ENCODE measurements at regions not wholly inside any gene's neighbourhood (a gene's known extent, or its start where the extent isn't known, plus 50 kb on each side); places are given as distances from the start of the nearest gene placed in this dataset.
A peak's percentile ranks its signal among the peaks of the same experiment; 100 is the strongest.
"Not testable (repeated sequence)": the region's sequence is repeated elsewhere in the genome, so short reads cannot be mapped to it uniquely, and the experiment has no call there.

DNA sequence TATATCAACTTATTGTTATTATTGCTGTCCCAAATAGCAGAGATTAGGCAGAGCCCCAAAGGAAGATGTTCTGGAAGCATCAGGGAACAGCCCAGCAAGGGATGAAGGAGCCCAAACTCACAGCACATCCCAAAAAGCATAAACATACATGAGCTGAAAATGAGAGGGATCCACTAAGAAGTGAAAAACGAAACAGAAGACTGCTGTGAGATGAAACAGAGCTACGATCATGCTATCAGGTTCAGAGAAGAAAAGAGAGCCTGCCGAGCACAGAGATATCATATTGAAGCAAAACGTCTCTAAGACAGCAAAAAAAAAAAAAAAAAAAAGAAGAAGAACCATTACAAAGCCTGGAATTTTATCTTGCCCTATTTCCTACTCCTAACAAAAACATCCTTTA, 127.3 kb downstream of the ZNF608 start:
- 60 to 96% (median 83%) methylated on average over 2 to 4 of the region's 4 CpGs for WGBS, 10 experiments
- in situ Hi-C loops (cut with MboI; ENCODE audit: low pct_unique_long_range_greater_than_20kb in 2 of 9, low sequenced_read_pairs in 9 of 9, unreplicated experiment in 9 of 9), result no loop called here
- Histone ChIP-seq H3K4me1 (replicated peaks in 1 of 2) (peaks cover 7 to 10% of the 10 kb centered on the region in 2 donors), H3K27ac (no peak overlapping the region), H3K4me3 (no peak overlapping the region)
- ATAC-seq (replicated peaks in 6 of 8), result no peak

DNA sequence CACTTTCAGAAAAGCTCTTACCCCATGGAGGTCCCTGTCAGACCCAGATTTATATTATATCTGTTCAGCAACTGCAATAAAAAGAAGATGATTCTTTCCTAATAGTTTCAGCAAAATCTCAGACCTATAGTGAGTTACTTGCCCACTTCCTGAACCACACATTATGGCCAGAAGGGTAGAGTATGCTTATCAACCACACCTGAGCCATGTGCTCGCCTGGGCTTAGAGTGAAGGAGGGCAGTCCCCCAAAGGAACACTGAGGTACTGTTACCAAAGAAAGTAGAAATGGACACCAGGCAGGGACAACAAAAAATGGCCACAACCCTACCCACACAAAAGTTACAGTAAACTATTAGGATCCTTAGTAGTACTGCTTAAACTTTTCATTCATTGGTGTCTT, 128.7 kb downstream of the ZNF608 start:
- peaks cover 7 to 10% of the 10 kb centered on the region in 2 donors for H3K4me1 ChIP-seq (replicated peaks in 1 of 2)
- H3K27ac ChIP-seq, result no peak overlapping the region
- H3K4me3 ChIP-seq, result no peak overlapping the region
- WGBS, 10 experiments, result 80 to 100% (median 100%) methylated on average over 1 of the region's 1 CpG; no CpG with 5 or more reads in 5 of the 10 experiments
- no peak for ATAC-seq (replicated peaks in 6 of 8)
- in situ Hi-C loops (cut with MboI; ENCODE audit: low pct_unique_long_range_greater_than_20kb in 2 of 9, low sequenced_read_pairs in 9 of 9, unreplicated experiment in 9 of 9), result no loop called here

DNA sequence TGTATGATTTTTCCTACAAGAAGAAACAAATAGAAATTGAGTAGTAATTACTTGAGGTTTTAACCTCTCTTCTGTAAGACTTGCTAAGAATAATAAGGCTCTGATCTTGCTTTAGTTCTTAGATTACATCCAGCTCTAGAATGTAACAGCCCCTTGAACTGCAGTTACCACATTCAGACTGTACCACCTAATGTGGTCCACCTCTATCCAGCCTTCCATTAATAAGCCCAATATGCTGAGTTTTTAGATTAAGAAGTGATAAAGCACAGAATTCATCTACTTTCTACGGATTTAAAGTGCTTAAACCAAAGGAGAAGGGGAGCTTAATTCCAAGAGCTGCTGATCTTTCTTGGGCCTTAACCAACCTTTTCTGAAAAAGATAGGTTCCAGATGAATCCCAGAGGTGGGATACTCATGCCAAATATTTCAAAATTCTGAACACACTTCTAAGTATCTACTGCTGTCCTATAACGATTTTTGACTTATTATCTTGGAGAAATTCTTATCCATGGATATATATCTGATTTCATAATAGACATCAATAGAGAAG, 131.5 kb downstream of the ZNF608 start:
- ATAC-seq (replicated peaks in 6 of 8), result no peak
- H3K27ac ChIP-seq, result no peak overlapping the region
- in situ Hi-C loops (cut with MboI; ENCODE audit: low pct_unique_long_range_greater_than_20kb in 2 of 9, low sequenced_read_pairs in 9 of 9, unreplicated experiment in 9 of 9), result no loop called here
- H3K4me3 ChIP-seq, result no peak overlapping the region
- peaks cover 7 to 15% of the 10 kb centered on the region in 2 donors for H3K4me1 ChIP-seq (replicated peaks in 1 of 2)
- 0 to 89% (median 79%) methylated on average over 1 to 2 of the region's 2 CpGs; no CpG with 5 or more reads in 3 of the 10 experiments for WGBS, 10 experiments

DNA sequence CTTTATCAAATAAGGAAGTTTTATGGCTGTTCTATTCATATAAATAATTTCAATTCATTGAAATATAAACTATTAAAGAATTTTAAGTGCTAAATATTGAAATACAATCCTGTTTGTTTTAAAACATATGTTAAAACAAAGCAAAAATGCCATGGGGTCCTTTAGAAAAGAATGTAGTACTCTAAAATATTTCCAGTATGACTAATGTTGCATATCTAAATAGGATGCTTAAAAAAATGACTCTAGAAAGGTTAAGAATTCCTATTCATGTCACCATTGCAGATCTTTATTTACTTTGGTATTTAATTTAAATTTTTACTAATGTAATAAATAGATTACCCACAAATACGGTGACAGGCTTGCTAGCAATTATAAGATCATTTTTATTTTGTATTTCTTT, 132.3 kb downstream of the ZNF608 start:
- Histone ChIP-seq H3K27ac (no peak overlapping the region), H3K4me3 (no peak overlapping the region), H3K4me1 (replicated peaks in 1 of 2) (peaks cover 7 to 15% of the 10 kb centered on the region in 2 donors)
- in situ Hi-C loops (cut with MboI; ENCODE audit: low pct_unique_long_range_greater_than_20kb in 2 of 9, low sequenced_read_pairs in 9 of 9, unreplicated experiment in 9 of 9), result no loop called here
- WGBS, 10 experiments, result 0 to 100% (median 21%) methylated on average over 1 of the region's 1 CpG
- no peak for ATAC-seq (replicated peaks in 6 of 8)

DNA sequence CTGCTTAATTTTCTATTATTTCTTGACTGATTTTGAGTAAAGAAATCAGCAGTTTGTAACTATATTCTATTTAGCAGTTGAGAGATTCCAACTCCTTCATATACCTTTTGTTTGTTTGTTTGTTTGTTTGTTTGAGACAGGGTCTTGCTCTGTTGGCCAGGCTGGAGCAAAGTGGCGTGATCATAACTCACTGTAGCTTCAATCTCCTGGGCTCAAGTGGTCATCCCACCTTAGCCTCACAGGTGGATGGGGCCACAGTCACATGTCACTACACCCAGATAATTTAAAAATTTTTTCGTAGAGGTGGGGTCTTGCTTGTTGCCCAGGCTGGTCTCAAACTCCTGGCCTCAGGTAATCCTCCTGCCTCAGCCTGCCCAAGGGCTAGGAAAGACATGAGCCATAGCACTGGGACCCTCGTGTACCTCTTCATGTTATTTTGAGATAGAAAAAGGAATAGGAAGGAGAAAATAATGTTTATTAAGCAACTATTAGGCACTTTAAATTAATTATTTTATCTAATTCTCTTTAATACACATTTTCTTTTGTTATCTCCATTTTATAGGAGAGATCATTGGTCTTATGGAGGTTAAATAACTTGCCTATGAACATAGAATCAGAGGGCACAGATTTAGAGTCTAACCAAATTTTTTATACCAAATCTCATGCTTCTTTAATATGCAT, 133.0 kb downstream of the ZNF608 start:
- ATAC-seq (replicated peaks in 6 of 8), result no peak
- Histone ChIP-seq H3K4me3 (no peak overlapping the region), H3K4me1 (replicated peaks in 1 of 2) (peaks cover 7 to 15% of the 10 kb centered on the region in 2 donors), H3K27ac (no peak overlapping the region)
- in situ Hi-C loops (cut with MboI; ENCODE audit: low pct_unique_long_range_greater_than_20kb in 2 of 9, low sequenced_read_pairs in 9 of 9, unreplicated experiment in 9 of 9), result no loop called here
- WGBS, 10 experiments, result 31 to 100% (median 100%) methylated on average over 1 to 3 of the region's 3 CpGs; no CpG with 5 or more reads in 1 of the 10 experiments

DNA sequence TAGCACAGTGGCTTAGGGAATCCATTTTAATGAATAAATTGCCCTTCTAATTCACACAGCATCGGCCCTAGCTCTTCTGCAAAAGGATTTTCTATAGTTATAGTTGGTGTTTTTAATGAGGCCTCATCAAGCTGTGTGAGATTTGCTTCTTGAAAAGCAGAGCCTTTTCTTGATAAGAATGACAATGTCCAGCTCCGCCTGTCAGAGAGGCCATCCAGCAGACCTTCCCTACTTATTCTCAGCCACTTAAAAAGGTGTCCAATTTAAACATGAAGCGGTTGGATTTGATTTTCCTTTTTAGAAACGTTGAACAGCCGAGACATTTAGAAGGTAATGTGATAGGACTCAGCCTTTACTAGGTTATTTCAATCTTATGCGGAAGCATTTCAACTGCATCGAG, 134.4 kb downstream of the ZNF608 start:
- ATAC-seq (replicated peaks in 6 of 8), result no peak
- in situ Hi-C loops (cut with MboI; ENCODE audit: low pct_unique_long_range_greater_than_20kb in 2 of 9, low sequenced_read_pairs in 9 of 9, unreplicated experiment in 9 of 9), result no loop called here
- H3K27ac ChIP-seq, result no peak overlapping the region
- peaks cover 7 to 15% of the 10 kb centered on the region in 2 donors for H3K4me1 ChIP-seq (replicated peaks in 1 of 2)
- no peak overlapping the region for H3K4me3 ChIP-seq
- WGBS, 10 experiments, result 60 to 100% (median 84%) methylated on average over 1 to 6 of the region's 7 CpGs

DNA sequence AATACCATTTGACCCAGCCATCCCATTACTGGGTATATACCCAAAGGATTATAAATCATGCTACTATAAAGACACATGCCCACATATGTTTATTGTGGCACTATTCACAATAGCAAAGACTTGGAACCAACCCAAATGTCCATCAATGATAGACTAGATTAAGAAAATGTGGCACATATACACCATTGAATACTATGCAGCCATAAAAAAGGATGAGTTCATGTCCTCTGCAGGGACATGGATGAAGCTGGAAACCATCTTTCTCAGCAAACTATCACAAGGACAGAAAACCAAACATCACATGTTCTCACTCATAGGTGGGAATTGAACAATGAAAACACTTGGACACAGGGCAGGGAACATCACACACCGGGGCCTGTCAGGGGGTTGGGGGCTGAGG, 135.2 kb downstream of the ZNF608 start:
- H3K27ac ChIP-seq; in situ Hi-C loops (cut with MboI; ENCODE audit: low pct_unique_long_range_greater_than_20kb in 2 of 9, low sequenced_read_pairs in 9 of 9, unreplicated experiment in 9 of 9); H3K4me3 ChIP-seq; ATAC-seq (replicated peaks in 6 of 8): not testable (repeated sequence)
- peaks cover 3 to 13% of the 10 kb centered on the region in 2 donors for H3K4me1 ChIP-seq (replicated peaks in 1 of 2)
- 80% methylated on average over 1 of the region's 1 CpG; no CpG with 5 or more reads in 9 of the 10 experiments for WGBS, 10 experiments

DNA sequence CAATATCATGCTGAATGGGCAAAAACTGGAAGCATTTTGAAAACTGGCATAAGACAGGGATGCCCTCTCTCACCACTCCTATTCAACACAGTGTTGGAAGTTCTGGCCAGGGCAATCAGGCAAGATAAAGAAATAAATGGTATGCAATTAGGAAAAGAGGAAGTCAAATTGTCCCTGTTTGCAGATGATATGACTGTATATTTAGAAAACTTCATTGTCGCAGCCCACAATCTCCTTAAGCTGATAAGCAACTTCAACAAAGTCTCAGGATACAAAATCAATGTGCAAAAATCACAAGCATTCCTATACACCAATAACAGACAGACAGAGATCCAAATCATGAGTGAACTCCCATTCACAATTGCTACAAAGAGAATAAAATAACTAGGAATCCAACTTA, 136.8 kb downstream of the ZNF608 start:
- WGBS, 10 experiments, result 57 to 100% (median 100%) methylated on average over 1 of the region's 1 CpG; no CpG with 5 or more reads in 2 of the 10 experiments
- H3K27ac ChIP-seq; in situ Hi-C loops (cut with MboI; ENCODE audit: low pct_unique_long_range_greater_than_20kb in 2 of 9, low sequenced_read_pairs in 9 of 9, unreplicated experiment in 9 of 9); ATAC-seq (replicated peaks in 6 of 8); H3K4me3 ChIP-seq: not testable (repeated sequence)
- H3K4me1 ChIP-seq (replicated peaks in 1 of 2), result peaks cover 5 to 26% of the 10 kb centered on the region in 2 donors

DNA sequence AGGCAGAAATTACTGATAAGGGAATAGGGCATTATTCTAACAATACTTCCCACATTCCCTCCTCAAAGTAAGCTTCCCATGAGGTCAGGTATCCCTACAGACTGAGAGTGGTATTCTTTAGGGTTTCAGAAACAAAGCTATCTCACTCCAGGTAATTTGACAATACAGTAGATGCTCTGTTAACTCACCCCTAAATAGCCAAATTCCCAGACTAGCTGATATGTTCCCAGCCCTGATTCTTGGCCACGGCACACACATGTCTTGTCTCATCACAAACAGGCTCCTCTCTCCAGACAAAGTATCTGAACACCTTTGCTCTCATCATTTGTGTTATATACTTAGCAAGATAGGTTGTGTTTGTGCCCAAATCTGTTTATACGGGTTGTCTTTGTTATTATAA, 139.9 kb downstream of the ZNF608 start:
- no peak for ATAC-seq (replicated peaks in 6 of 8)
- Histone ChIP-seq H3K27ac (no peak overlapping the region), H3K4me3 (no peak overlapping the region), H3K4me1 (replicated peaks in 1 of 2) (peaks cover 13 to 29% of the 10 kb centered on the region in 2 donors)
- 63 to 100% (median 100%) methylated on average over 1 to 2 of the region's 2 CpGs; no CpG with 5 or more reads in 4 of the 10 experiments for WGBS, 10 experiments
- in situ Hi-C loops (cut with MboI; ENCODE audit: low pct_unique_long_range_greater_than_20kb in 2 of 9, low sequenced_read_pairs in 9 of 9, unreplicated experiment in 9 of 9), result no loop called here

DNA sequence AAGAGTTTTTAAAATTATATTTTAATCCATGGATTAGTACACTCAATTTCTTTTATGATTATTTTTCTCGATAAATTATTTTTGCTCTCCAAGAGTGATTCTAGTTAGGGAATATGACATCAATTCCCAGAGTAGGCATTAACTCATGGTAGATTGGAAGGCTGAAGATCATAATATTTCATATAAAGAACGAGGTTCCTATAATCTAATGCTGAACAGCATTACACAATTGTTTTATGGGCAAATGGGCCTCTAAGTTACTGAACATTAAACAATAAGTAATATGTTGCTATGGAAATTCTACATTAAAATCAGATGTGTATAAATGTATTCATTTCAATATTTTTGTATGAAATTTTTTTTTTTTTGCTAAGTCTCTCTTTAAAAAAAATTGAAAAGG, 140.3 kb downstream of the ZNF608 start:
- peaks cover 13 to 29% of the 10 kb centered on the region in 2 donors for H3K4me1 ChIP-seq (replicated peaks in 1 of 2)
- H3K4me3 ChIP-seq, result no peak overlapping the region
- WGBS, 10 experiments, result 19 to 95% (median 71%) methylated on average over 1 to 2 of the region's 2 CpGs; no CpG with 5 or more reads in 1 of the 10 experiments
- in situ Hi-C loops (cut with MboI; ENCODE audit: low pct_unique_long_range_greater_than_20kb in 2 of 9, low sequenced_read_pairs in 9 of 9, unreplicated experiment in 9 of 9), result no loop called here
- no peak for ATAC-seq (replicated peaks in 6 of 8)
- no peak overlapping the region for H3K27ac ChIP-seq

DNA sequence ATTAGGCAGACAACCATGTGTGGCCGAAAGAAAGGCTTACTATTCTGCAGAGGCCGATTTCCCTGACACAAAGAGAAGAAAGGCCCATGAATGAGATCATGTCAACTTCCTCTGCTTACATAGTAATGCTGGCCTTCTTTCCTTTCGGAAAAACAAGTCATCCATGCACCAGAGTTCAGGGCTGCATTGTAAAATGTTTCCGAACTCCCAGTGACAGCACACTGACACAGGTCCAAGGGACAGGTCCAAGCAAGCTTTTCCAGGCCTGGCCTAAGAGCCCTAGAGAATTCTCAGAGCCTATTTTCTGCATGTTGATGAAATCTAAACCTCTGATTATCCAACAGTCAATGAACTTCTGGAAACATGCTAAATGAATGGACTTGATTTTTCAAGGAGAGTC, 140.9 kb downstream of the ZNF608 start:
- peak overlapping the region in 1 of 2 donors; percentile 4 for H3K27ac ChIP-seq
- in situ Hi-C loops (cut with MboI; ENCODE audit: low pct_unique_long_range_greater_than_20kb in 2 of 9, low sequenced_read_pairs in 9 of 9, unreplicated experiment in 9 of 9), result no loop called here
- WGBS, 10 experiments, result 0 to 67% (median 30%) methylated on average over 1 to 4 of the region's 4 CpGs; no CpG with 5 or more reads in 1 of the 10 experiments
- peaks cover 13 to 29% of the 10 kb centered on the region in 2 donors for H3K4me1 ChIP-seq (replicated peaks in 1 of 2)
- ATAC-seq (replicated peaks in 6 of 8), result peak in 5 of 8 experiments; percentile 93 to 96 (median 94)
- H3K4me3 ChIP-seq, result no peak overlapping the region

DNA sequence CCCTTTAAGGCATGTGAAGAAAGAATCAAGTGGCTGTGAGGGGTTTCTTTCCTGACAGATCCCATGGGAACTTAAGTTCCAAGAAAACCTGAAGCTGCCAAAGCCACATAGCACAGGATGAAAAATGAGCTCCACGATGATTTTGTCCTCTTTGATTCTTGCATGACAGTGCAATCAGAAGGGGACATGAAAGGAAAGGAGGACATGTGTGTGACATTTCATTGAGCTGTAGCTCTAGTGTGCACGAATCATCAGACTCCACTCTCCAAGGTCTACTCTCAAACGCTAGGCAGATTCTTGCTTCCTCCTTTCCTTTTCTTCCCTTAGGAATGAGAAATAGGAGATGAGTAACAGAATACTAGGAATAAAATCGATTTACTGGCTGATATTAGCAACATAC, 142.0 kb downstream of the ZNF608 start:
- peak overlapping the region in 1 of 2 donors; percentile 3 for H3K27ac ChIP-seq
- peak in 4 of 8 experiments; percentile 23 to 54 (median 40) for ATAC-seq (replicated peaks in 6 of 8)

DNA sequence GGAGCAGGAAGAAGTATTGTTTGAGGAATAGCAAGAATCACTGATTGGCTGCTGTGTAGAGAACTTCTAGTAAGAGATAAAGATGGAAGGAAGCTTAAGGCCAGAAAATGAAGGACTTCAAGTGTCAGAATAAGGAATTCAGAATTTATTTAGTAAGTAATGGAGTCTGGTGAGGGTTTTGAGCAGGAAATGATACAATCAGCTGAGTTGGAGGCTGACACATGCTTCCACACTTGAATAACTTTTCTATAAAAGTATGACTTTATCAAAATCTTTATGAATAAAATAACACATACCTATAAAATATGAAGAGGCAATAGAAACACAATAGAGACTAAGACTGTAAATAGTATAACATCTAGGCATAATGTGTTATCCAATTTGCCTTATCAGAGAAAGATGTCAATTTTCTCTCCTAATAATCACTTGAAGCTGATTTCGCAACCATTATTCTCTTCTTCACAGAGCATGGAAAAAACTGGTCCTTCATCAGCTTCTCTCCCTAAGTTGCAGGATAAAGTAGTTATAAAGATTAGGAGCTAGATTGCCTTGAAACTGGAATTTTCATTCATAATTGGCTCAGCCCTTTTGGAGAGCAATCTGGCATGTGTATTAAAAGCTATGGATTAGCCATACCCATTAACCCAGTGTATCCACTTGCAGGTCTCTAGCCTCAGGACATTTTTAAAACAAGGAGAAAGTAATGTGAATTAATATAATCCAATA, 143.4 kb downstream of the ZNF608 start:
- ATAC-seq (replicated peaks in 6 of 8), result no peak
- WGBS, 10 experiments, result 91 to 100% (median 100%) methylated on average over 1 of the region's 1 CpG; no CpG with 5 or more reads in 5 of the 10 experiments
- peaks cover 28 to 44% of the 10 kb centered on the region in 2 donors for H3K4me1 ChIP-seq (replicated peaks in 1 of 2)
- in situ Hi-C loops (cut with MboI; ENCODE audit: low pct_unique_long_range_greater_than_20kb in 2 of 9, low sequenced_read_pairs in 9 of 9, unreplicated experiment in 9 of 9), result no loop called here
- H3K4me3 ChIP-seq, result no peak overlapping the region
- no peak overlapping the region for H3K27ac ChIP-seq

More for the DNA sequence above, 142.0 kb downstream of the ZNF608 start:
- WGBS, 10 experiments, result 0 to 90% (median 37%) methylated on average over 1 to 4 of the region's 4 CpGs; no CpG with 5 or more reads in 1 of the 10 experiments
- peaks cover 23 to 37% of the 10 kb centered on the region in 2 donors for H3K4me1 ChIP-seq (replicated peaks in 1 of 2)
- in situ Hi-C loops (cut with MboI; ENCODE audit: low pct_unique_long_range_greater_than_20kb in 2 of 9, low sequenced_read_pairs in 9 of 9, unreplicated experiment in 9 of 9), result no loop called here
- no peak overlapping the region for H3K4me3 ChIP-seq

Data from motor neuron (in vitro differentiated cells).